Fibroblast of villous mesenchyme (primary cell): ENCODE measurements at regions not wholly inside any gene's neighbourhood (a gene's known extent, or its start where the extent isn't known, plus 50 kb on each side); places are given as distances from the start of the nearest gene placed in this dataset.

Experiments used
- DNase-seq: peaks from one replicate; pipeline ENCODE4 v3.0.0-alpha.2; 2010; ENCODE audit warnings: low read depth
- H3K4me3 ChIP-seq: 2 replicates; pipeline ENCODE4 v1.5.1; 2011; ENCODE audit warnings: low read depth, mild to moderate bottlenecking, low read length
- TF ChIP-seq, protein P1 (sequence below): IDR thresholded peaks from 2 replicates; pipeline ENCODE4 v1.5.1; 2012; ENCODE audit warnings: low read depth, mild to moderate bottlenecking, low read length; ENCODE audit not compliant: insufficient read depth

DNA sequence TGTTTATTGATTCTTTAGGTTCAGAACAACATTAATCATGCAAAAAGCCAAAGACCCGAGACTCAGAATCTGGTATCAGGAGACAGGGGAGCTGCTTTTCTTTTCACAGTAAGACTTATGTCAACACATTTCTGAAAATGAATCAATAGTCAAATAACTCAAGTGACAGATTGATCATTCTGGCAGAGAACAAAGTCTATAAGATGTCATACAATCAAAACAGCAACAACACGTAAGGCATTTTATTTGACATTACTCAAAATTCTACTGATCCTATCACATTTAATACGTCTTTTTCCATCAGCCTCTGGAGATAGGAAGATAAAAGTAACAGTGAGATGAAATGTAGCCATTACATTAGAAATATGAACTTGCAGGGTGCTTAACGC, 93.4 kb upstream of the EEF1E1 start:
- DNase-seq: no peak
- TF ChIP-seq, protein P1, sequence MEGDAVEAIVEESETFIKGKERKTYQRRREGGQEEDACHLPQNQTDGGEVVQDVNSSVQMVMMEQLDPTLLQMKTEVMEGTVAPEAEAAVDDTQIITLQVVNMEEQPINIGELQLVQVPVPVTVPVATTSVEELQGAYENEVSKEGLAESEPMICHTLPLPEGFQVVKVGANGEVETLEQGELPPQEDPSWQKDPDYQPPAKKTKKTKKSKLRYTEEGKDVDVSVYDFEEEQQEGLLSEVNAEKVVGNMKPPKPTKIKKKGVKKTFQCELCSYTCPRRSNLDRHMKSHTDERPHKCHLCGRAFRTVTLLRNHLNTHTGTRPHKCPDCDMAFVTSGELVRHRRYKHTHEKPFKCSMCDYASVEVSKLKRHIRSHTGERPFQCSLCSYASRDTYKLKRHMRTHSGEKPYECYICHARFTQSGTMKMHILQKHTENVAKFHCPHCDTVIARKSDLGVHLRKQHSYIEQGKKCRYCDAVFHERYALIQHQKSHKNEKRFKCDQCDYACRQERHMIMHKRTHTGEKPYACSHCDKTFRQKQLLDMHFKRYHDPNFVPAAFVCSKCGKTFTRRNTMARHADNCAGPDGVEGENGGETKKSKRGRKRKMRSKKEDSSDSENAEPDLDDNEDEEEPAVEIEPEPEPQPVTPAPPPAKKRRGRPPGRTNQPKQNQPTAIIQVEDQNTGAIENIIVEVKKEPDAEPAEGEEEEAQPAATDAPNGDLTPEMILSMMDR: no peak
- H3K4me3 ChIP-seq: no peak overlapping the region

DNA sequence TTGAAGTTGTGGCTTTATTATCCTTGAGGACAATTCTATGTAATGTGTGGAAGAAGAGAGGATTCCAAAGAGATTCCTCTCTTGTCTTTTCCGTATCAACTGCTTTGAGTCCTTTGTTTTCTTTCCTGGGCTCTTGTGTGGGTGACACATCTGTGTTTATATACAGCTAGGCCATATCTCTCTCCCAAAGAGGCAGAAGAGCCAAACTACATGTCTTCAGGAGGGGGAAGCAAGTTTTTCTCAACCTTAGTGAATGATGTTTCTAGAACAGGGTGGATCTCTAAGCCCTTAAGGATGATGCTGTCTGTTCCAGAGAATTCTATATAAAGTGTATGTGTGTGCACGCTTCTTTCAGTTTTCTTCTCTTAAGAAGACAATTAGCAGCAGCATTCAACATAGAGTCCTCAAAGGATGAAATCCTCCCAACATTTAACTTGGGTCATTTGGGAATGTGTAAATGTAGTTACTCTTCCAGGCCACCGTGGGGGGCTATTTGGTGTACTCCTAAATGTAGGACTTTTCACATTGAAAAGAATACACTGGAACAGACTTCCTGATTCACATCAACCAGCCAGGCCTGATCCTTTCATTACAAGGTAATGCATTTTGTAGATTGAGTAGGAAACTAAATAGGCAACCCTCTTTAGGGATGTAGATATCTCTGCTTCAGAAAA, 92.8 kb upstream of the EEF1E1 start:
- DNase-seq: no peak
- TF ChIP-seq, protein P1: peak; percentile 18
- H3K4me3 ChIP-seq: no peak overlapping the region

DNA sequence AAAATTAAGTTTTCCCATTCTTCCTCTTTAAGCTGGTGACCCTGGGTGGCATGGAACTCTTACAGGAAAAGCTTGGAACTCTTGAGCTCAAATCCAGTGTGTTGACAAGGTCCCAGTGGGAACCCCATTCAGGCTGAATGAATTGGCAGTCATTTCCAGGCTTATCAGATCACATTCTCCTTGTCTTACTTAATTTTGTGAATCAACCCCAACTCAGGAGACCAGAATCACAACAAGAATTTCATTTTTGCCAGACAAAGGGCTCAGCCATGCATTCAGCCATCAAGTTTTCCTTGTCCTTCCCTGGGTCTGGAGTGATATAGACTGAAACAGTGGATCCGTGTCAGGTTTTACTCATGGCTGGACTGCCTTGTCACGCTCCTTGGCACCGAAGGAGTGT, 92.1 kb upstream of the EEF1E1 start:
- no peak overlapping the region for H3K4me3 ChIP-seq
- TF ChIP-seq, protein P1: no peak
- DNase-seq: no peak

DNA sequence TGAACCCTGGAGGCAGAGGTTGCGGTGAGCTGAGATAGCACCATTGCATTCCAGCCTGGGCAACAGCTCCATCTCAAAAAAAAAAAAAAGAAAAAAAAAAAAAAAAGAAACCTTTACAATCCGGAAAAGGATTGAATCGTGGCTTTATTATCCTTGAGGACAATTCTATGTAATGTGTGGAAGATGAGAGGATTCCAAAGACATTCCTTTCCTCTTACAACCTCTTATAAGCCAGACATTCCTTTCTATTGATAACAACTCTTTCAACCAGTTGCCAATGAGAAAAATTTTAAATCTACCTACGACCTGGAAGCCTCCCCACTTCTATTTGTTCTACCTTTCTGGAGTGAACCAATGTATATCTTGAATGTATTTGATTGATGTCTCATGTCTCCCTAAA, 91.2 kb upstream of the EEF1E1 start:
- no peak overlapping the region for H3K4me3 ChIP-seq
- TF ChIP-seq, protein P1: no peak
- no peak for DNase-seq

DNA sequence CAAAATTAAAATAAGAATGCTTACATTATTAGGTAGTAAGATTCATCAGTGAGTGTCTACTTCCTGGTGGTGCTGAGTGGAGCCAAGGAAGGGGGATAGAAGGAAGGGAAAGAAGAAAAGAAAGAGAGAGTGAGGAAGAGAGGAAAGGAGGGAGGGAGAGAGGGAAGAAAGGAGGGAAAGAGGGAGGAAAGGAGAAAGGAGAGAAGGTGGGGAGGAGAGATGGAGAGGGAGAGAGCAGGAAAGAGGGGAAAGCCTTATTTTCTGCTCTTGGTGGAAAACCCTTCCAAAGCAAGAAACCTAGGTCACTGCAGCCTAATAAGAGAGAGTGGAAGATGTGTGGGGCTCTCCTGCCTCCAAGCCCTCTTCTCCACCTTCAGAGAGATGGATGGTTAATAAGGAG, 90.2 kb upstream of the EEF1E1 start:
- no peak overlapping the region for H3K4me3 ChIP-seq
- DNase-seq: no peak
- TF ChIP-seq, protein P1: no peak

DNA sequence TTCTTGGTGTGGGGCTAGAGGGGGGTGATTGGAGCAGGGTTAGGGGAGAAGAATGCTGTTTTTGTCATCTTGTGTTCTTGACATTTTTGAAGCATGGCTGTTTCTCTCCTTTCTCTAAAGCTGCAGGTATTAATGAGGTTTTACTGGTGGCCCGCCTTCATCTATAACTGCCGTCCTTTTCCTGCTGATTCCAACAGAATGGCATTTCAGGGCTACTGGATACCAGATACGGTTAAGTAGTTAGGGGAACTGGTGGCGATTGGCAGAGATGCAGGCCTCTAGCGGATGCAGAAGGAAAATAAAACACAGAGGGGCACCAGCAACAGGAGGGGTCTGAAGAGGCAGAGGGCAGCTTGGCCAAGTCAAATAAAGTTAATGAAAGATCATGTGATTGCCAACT, 89.7 kb upstream of the EEF1E1 start:
- no peak overlapping the region for H3K4me3 ChIP-seq
- TF ChIP-seq, protein P1: no peak
- DNase-seq: no peak

- no peak overlapping the region for H3K4me3 ChIP-seq
- DNase-seq: no peak
- TF ChIP-seq, protein P1: no peak
Measured at GRCh38 chr6:8191629-8192028, 89.3 kb upstream of the EEF1E1 start.
